ENCODE measurements at regions not wholly inside any gene's neighbourhood (a gene's known extent, or its start where the extent isn't known, plus 50 kb on each side); places are given as distances from the start of the nearest gene placed in this dataset.

GRCh38 chr1:55374801-55375616 is 159.8 kb upstream of the USP24 start:
- DNase-seq, result no peak
- H3K4me3 ChIP-seq (ENCODE audit: low read length), result no peak overlapping the region
- peaks cover 6% of the 10 kb centered on the region for H3K27me3 ChIP-seq (ENCODE audit: control insufficient read depth, insufficient read depth, low read length, poor library complexity, severe bottlenecking)
- no peaks in the 10 kb centered on the region for H3K36me3 Mint-ChIP-seq (ENCODE audit: low read depth)
- TF ChIP-seq CTCF (conservative IDR thresholded peaks at IDR 0.05), result no peak
- H3K4me1 Mint-ChIP-seq, result no peaks in the 10 kb centered on the region
- H3K27ac Mint-ChIP-seq, result no peak overlapping the region
- no peaks in the 10 kb centered on the region for H3K4me1 ChIP-seq (ENCODE audit: control insufficient read depth, insufficient read depth, low read length)
- no peaks in the 10 kb centered on the region for H3K9me3 Mint-ChIP-seq
- 93 to 98% methylated on average over 11 to 14 of the region's 14 CpGs for WGBS, 2 experiments (ENCODE audit: insufficient coverage in 1 of 2, insufficient read length in 1 of 2)
- no peak overlapping the region for H3K27ac ChIP-seq (ENCODE audit: low read depth, low read length)
- peaks cover 15% of the 10 kb centered on the region for H3K27me3 Mint-ChIP-seq (ENCODE audit: insufficient read depth)
- no peaks in the 10 kb centered on the region for H3K9me3 ChIP-seq (ENCODE audit: control insufficient read depth, low read length)
- no peak overlapping the region for H3K4me3 Mint-ChIP-seq
- no peak overlapping the region for H3K9ac ChIP-seq (ENCODE audit: extremely low read depth, low read length, poor library complexity, severe bottlenecking)
- H3K36me3 ChIP-seq (ENCODE audit: control insufficient read depth, insufficient read depth, low read length), result no peaks in the 10 kb centered on the region

GRCh38 chr1:55374216-55374615 is 159.1 kb upstream of the USP24 start:
- Mint-ChIP-seq H3K27ac (no peak overlapping the region), H3K4me1 (no peaks in the 10 kb centered on the region), H3K36me3 (ENCODE audit: low read depth) (no peaks in the 10 kb centered on the region), H3K4me3 (no peak overlapping the region), H3K27me3 (ENCODE audit: insufficient read depth) (peaks cover 18% of the 10 kb centered on the region), H3K9me3 (no peaks in the 10 kb centered on the region)
- H3K27ac ChIP-seq (ENCODE audit: low read depth, low read length), result no peak overlapping the region
- TF ChIP-seq CTCF (conservative IDR thresholded peaks at IDR 0.05), result no peak
- DNase-seq, result no peak
- H3K4me1 ChIP-seq (ENCODE audit: control insufficient read depth, insufficient read depth, low read length), result no peaks in the 10 kb centered on the region
- H3K9me3 ChIP-seq (ENCODE audit: control insufficient read depth, low read length), result no peaks in the 10 kb centered on the region
- no peaks in the 10 kb centered on the region for H3K36me3 ChIP-seq (ENCODE audit: control insufficient read depth, insufficient read depth, low read length)
- WGBS, 2 experiments (ENCODE audit: insufficient coverage in 1 of 2, insufficient read length in 1 of 2), result 97% methylated on average over 1 of the region's 1 CpG; no CpG with 5 or more reads in 1 of the 2 experiments
- no peak overlapping the region for H3K4me3 ChIP-seq (ENCODE audit: low read length)
- peaks cover 6% of the 10 kb centered on the region for H3K27me3 ChIP-seq (ENCODE audit: control insufficient read depth, insufficient read depth, low read length, poor library complexity, severe bottlenecking)
- no peak overlapping the region for H3K9ac ChIP-seq (ENCODE audit: extremely low read depth, low read length, poor library complexity, severe bottlenecking)

GRCh38 chr1:55369474-55369873 is 154.3 kb upstream of the USP24 start:
- no peak overlapping the region for H3K9ac ChIP-seq (ENCODE audit: extremely low read depth, low read length, poor library complexity, severe bottlenecking)
- DNase-seq, result no peak
- 85 to 87% methylated on average over 5 to 6 of the region's 6 CpGs for WGBS, 2 experiments (ENCODE audit: insufficient coverage in 1 of 2, insufficient read length in 1 of 2)
- Mint-ChIP-seq H3K27ac (no peak overlapping the region), H3K4me3 (no peak overlapping the region), H3K27me3 (ENCODE audit: insufficient read depth) (peaks cover 25% of the 10 kb centered on the region), H3K4me1 (no peaks in the 10 kb centered on the region), H3K36me3 (ENCODE audit: low read depth) (no peaks in the 10 kb centered on the region), H3K9me3 (no peaks in the 10 kb centered on the region)
- peaks cover 6% of the 10 kb centered on the region for H3K27me3 ChIP-seq (ENCODE audit: control insufficient read depth, insufficient read depth, low read length, poor library complexity, severe bottlenecking)
- no peak overlapping the region for H3K4me3 ChIP-seq (ENCODE audit: low read length)
- no peaks in the 10 kb centered on the region for H3K4me1 ChIP-seq (ENCODE audit: control insufficient read depth, insufficient read depth, low read length)
- TF ChIP-seq CTCF (conservative IDR thresholded peaks at IDR 0.05), result no peak
- no peak overlapping the region for H3K27ac ChIP-seq (ENCODE audit: low read depth, low read length)
- H3K9me3 ChIP-seq (ENCODE audit: control insufficient read depth, low read length), result no peaks in the 10 kb centered on the region
- H3K36me3 ChIP-seq (ENCODE audit: control insufficient read depth, insufficient read depth, low read length), result no peaks in the 10 kb centered on the region

Data from endodermal cell (in vitro differentiated cells).